Gastrocnemius medialis (tissue), 4 donors: ENCODE measurements at regions not wholly inside any gene's neighbourhood (a gene's known extent, or its start where the extent isn't known, plus 50 kb on each side); places are given as distances from the start of the nearest gene placed in this dataset.

Experiments used
- CTCF ChIP-seq, 5 experiments: fragments of 450-650 bp in 3 of 5; fragments of 200-600 bp in 2 of 5; sonication (generic) in 2 of 5; IDR thresholded peaks in 4 of 5; conservative IDR thresholded peaks in 1 of 5; 1 replicate in 4 of 5; 2 replicates in 1 of 5; pipeline ENCODE4 v1.5.1; 2016 to 2019; ENCODE audit warnings: antibody characterized with exemption in 5 of 5, mild to moderate bottlenecking in 3 of 5, moderate library complexity in 3 of 5
- POLR2A ChIP-seq, 2 donors: fragments of 450-650 bp; IDR thresholded peaks; one replicate each; pipeline ENCODE4 v1.6.1; 2017; ENCODE audit warnings: antibody characterized with exemption in 2 of 2, mild to moderate bottlenecking in 2 of 2, moderate library complexity in 2 of 2

DNA sequence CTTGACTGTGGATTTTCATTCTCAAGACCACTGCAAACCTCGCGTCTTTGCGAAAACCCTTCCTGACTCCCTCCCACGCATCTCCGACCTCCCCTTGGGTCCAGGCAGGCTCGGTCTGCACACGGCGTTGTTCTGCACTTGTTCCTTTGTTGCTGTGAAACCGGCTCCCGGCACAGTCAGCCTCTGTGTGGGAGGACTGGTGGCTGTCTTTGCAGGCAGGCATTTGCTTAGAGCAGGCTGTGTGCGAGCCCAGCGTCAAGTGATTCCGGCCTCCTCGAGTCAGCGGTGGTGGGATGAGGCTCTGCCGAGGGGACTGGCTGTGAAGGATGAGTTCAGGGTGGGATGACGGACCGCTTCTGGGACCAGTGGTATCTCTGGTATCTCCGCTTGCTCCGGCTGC is 102.6 kb upstream of the ROPN1 start:
- TF ChIP-seq POLR2A (IDR thresholded peaks at IDR 0.05), result no peak
- TF ChIP-seq CTCF (IDR thresholded peaks at IDR 0.05 in 4 of 5, conservative IDR thresholded peaks at IDR 0.05 in 1 of 5), result no peak
